Aorta (tissue), 5 donors: ENCODE measurements at regions not wholly inside any gene's neighbourhood (a gene's known extent, or its start where the extent isn't known, plus 50 kb on each side); places are given as distances from the start of the nearest gene placed in this dataset.

Source experiments
- ATAC-seq: fragments of 200-7000 bp; cut with Tn5 transposase; one replicate; pipeline ENCODE4 v1.9.1; 2022; ENCODE audit warnings: moderate library complexity; ENCODE audit not compliant: low FRiP score
- DNase-seq, 2 donors: peaks; one replicate each; pipeline ENCODE4 v3.0.0-alpha.2; 2020
- H3K27ac ChIP-seq, 2 donors: one replicate each; pipeline ENCODE4 v1.5.1; 2013; ENCODE audit warnings: low read length in 2 of 2, mild to moderate bottlenecking in 2 of 2, moderate library complexity in 2 of 2, control low read depth in 1 of 2, inconsistent platforms in 1 of 2, low read depth in 1 of 2
- H3K27me3 ChIP-seq, 2 donors: one replicate each; pipeline ENCODE4 v1.6.1; 2013; ENCODE audit warnings: control low read depth in 1 of 2, low read length in 1 of 2, mild to moderate bottlenecking in 1 of 2, moderate library complexity in 1 of 2; ENCODE audit not compliant: insufficient read depth in 2 of 2, control insufficient read depth in 1 of 2
- H3K36me3 ChIP-seq, 2 donors: one replicate each; pipeline ENCODE4 v1.6.1; 2013; ENCODE audit warnings: control low read depth in 1 of 2, low read length in 1 of 2, mild to moderate bottlenecking in 1 of 2; ENCODE audit not compliant: insufficient read depth in 2 of 2, control insufficient read depth in 1 of 2
- H3K4me1 ChIP-seq, 2 donors: one replicate each; pipeline ENCODE4 v1.6.1; 2013; ENCODE audit warnings: low read length in 2 of 2, control low read depth in 1 of 2, mild to moderate bottlenecking in 1 of 2, moderate library complexity in 1 of 2; ENCODE audit not compliant: insufficient read depth in 2 of 2, control insufficient read depth in 1 of 2
- H3K4me3 ChIP-seq, 2 donors: one replicate each; pipeline ENCODE4 v1.5.1; 2013; ENCODE audit warnings: low read length in 2 of 2, control low read depth in 1 of 2, mild to moderate bottlenecking in 1 of 2
- H3K9me3 ChIP-seq: one replicate; pipeline ENCODE4 v1.6.1; 2013; ENCODE audit warnings: mild to moderate bottlenecking, low read length; ENCODE audit not compliant: control insufficient read depth
- WGBS, 2 donors: extraction: QIAGEN DNeasy Blood & Tissue Kit; methylation state at CpG; one replicate each; pipeline ENCODE4 v1.1.7; 2013; 5-methylcytosine and 5-hydroxymethylcytosine counted together
- intact Hi-C, 2 donors: fragments of 100-400 bp; cut with DNase I; formaldehyde crosslinking; loops; one replicate each; pipeline versions ENCODE4 v1.14.2 to v1.15.0; 2022
- donor health status: healthy with polysubstance abuse.
- donor health status: Bipolar disorder and iron deficiency.
- donor health status: DM: no; HTN: no; CAD: no.
- donor health status: DM: no; HTN: no; CAD: no.
- donor health status: DM: yes; HTN: yes; CAD: no.

DNA sequence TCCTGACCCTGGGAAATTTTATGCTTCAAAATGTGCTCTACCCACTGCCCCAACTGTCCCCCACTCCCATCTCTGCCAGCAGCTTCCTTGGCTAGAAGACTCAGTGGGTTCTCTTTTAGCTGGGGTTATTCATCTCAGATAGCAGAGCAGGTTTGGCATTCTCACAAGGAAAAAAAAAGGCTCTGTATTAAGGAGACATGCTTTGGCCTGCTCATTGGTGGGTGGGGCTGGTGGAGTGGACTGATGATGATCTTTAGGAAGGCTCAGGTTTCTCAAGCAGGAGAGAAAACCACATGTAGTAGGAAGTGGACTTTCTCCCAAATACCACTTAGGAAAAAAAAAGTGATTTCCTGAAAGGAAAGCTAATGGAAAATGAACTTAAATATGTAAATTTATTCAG is 279.2 kb upstream of the ZNF462 start:
- H3K9me3 ChIP-seq: peaks cover 1% of the 10 kb centered on the region
- H3K27me3 ChIP-seq: no peaks in the 10 kb centered on the region
- intact Hi-C loops: no loop called here
- H3K4me1 ChIP-seq: no peaks in the 10 kb centered on the region
- ATAC-seq (no peak), DNase-seq (no peak)
- no peak overlapping the region for H3K4me3 ChIP-seq
- no peaks in the 10 kb centered on the region for H3K36me3 ChIP-seq
- H3K27ac ChIP-seq: no peak overlapping the region

DNA sequence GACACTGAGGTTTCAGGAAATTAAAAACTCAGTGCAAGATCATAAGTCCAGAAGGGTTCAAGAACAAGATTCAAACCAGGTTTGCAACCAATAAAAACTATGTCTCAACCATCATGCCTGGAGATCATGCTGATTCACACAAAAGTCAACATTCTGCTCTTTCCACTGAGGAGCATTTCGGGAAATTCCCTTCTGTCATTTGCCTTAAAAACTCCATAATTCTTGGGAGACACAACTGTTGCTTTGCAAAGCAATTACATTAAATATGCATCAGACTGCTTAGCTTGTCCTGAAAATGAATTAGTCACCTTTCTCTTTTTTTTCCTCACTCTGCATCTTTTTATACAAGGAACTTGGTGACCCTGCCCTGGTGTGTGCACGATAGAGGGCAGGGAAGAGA is 275.9 kb upstream of the ZNF462 start:
- DNase-seq (no peak), ATAC-seq (no peak)
- H3K4me3 ChIP-seq: no peak overlapping the region
- no peaks in the 10 kb centered on the region for H3K27me3 ChIP-seq
- intact Hi-C loops: no loop called here
- 40 to 65% methylated on average over 2 of the region's 2 CpGs for WGBS, 2 donors
- no peaks in the 10 kb centered on the region for H3K4me1 ChIP-seq
- no peak overlapping the region for H3K27ac ChIP-seq
- peaks cover 1% of the 10 kb centered on the region for H3K9me3 ChIP-seq
- H3K36me3 ChIP-seq: no peaks in the 10 kb centered on the region

GRCh38 chr9:106588626-106589025 is 274.3 kb upstream of the ZNF462 start:
- 33 to 40% methylated on average over 5 of the region's 5 CpGs for WGBS, 2 donors
- no peaks in the 10 kb centered on the region for H3K36me3 ChIP-seq
- H3K4me1 ChIP-seq: no peaks in the 10 kb centered on the region
- intact Hi-C loops: no loop called here
- H3K27me3 ChIP-seq: no peaks in the 10 kb centered on the region
- no peak overlapping the region for H3K4me3 ChIP-seq
- ATAC-seq (no peak), DNase-seq (no peak)
- H3K9me3 ChIP-seq: peaks cover 1% of the 10 kb centered on the region
- H3K27ac ChIP-seq: no peak overlapping the region

DNA sequence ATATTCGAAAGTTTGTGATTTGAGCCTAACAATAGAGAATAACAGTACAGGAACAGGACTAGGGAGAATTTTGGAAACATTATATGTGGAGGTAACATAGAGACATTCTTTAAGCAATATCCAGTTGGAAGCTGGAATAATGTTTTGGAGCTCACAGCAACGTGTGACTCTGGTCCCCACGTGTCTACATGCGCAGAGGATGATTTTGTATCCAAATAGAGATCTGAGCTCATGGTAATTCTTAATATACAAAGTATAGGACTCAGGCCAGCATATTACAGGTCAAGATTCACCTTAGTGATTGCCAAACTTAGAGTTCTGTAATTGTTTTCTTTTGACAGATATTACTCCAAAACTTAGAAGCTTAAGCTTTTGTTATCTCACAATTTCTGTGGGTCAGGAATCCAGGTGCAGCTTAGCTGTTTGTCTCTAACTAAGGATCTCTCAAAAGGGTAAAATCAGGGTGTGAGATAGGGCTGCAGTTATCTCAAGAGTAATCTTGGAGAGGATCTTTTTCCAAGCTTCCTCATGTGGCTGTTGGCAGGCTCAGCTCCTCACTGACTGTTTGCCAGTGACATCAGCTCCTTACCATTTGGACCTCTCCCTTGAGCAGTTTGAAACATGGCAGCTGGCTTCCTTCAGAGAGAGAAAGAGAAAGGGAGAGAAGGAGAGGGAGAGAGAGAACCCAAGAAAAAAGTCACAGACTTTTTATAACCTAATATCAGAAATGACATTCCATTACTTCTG is 272.0 kb upstream of the ZNF462 start:
- H3K9me3 ChIP-seq: no peaks in the 10 kb centered on the region
- no peak overlapping the region for H3K4me3 ChIP-seq
- no peaks in the 10 kb centered on the region for H3K36me3 ChIP-seq
- ATAC-seq (no peak), DNase-seq (no peak)
- 81 to 89% methylated on average over 4 of the region's 4 CpGs for WGBS, 2 donors
- no peaks in the 10 kb centered on the region for H3K4me1 ChIP-seq
- no peaks in the 10 kb centered on the region for H3K27me3 ChIP-seq
- H3K27ac ChIP-seq: no peak overlapping the region
- intact Hi-C loops: no loop called here

DNA sequence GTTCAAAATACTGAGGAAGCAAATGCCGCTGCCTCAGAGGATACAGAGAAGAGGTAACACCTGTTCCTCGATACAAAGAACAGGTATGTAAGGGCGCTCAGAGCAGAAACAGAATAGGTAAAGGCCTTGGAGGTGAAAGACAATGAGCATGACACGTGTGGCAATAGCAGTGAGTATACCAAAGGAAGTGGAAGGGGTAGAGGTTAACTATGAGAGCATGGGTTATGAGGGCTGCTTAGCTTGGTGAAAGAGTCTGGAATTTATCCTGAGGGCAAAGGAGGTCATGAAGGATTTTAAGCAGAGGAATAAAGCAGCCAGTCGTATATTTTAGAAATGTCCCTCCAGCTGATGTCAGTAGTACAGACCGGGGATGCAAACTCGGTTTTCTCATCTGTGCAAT is 269.8 kb upstream of the ZNF462 start:
- intact Hi-C loops: no loop called here
- WGBS, 2 donors: 60 to 71% methylated on average over 7 of the region's 7 CpGs
- no peak overlapping the region for H3K27ac ChIP-seq
- H3K4me3 ChIP-seq: no peak overlapping the region
- DNase-seq: no peak
- no peaks in the 10 kb centered on the region for H3K36me3 ChIP-seq
- no peaks in the 10 kb centered on the region for H3K9me3 ChIP-seq
- H3K4me1 ChIP-seq: no peaks in the 10 kb centered on the region
- H3K27me3 ChIP-seq: no peaks in the 10 kb centered on the region
- ATAC-seq: no peak

GRCh38 chr9:106596984-106597383 is 266.0 kb upstream of the ZNF462 start:
- Histone ChIP-seq H3K27ac (no peak overlapping the region), H3K36me3 (no peaks in the 10 kb centered on the region), H3K27me3 (no peaks in the 10 kb centered on the region), H3K4me3 (no peak overlapping the region), H3K9me3 (no peaks in the 10 kb centered on the region), H3K4me1 (no peaks in the 10 kb centered on the region)
- 62 to 71% methylated on average over 4 of the region's 4 CpGs for WGBS, 2 donors
- intact Hi-C loops: no loop called here
- ATAC-seq (no peak), DNase-seq (no peak)

DNA sequence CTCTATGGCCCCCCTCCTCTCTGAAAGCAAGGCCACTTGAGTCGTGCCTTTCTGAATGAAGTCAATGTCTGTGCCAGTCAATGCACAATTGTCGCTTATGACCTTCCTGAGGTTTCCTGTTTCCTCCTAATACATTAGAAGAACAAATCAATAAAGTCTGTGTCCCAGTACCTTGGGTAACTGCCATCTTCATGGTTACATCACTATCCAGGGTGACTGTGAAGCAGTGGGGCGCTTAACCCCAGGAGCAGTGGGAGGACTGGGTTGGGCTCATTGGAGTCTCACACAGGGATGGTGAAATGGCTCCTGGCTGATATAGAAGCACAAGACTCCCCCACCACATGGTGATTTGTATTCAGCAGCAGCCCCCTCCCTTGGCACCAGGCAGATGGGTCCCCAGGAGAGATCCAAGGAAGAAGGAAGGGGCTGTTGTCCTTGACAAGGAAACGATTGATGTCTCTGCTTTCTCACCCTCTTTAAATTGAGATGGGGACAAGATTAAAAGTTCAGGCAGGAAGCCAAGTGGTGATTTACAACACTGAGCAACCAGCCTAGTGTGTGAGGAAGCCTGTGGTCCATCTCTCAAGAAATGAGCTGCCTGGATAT is 261.9 kb upstream of the ZNF462 start:
- intact Hi-C loops: no loop called here
- ATAC-seq (no peak), DNase-seq (no peak)
- WGBS, 2 donors: 72 to 74% methylated on average over 4 of the region's 4 CpGs
- Histone ChIP-seq H3K27me3 (no peaks in the 10 kb centered on the region), H3K4me1 (no peaks in the 10 kb centered on the region), H3K4me3 (no peak overlapping the region), H3K9me3 (no peaks in the 10 kb centered on the region), H3K27ac (no peak overlapping the region), H3K36me3 (no peaks in the 10 kb centered on the region)

DNA sequence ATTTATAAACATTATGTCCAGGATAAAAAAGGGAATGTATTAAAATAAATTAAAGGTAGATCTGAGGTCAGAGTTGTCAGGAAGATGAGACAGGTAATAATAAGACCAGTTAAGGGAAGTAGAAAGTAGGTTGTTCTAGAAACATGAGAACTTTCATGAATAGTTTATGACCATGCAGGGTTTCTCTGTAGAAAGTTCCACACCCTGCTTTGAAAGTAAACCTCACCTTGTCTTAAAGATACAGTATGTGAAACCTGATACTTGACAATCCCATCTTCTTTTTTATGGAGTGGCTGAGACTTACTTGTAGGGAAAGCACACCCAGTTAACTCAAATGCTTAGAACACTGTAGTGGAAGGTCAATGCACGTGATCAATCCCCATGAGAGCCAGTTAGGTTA is 260.6 kb upstream of the ZNF462 start:
- H3K36me3 ChIP-seq: no peaks in the 10 kb centered on the region
- 59 to 65% methylated on average over 1 of the region's 1 CpG for WGBS, 2 donors
- intact Hi-C loops: no loop called here

GRCh38 chr9:106613250-106613737 is 249.7 kb upstream of the ZNF462 start:
- peaks cover 0 to 2% of the 10 kb centered on the region in 2 donors for H3K4me1 ChIP-seq
- intact Hi-C loops: no loop called here
- H3K9me3 ChIP-seq: no peaks in the 10 kb centered on the region
- ATAC-seq (no peak), DNase-seq (no peak)
- H3K27ac ChIP-seq: no peak overlapping the region
- H3K36me3 ChIP-seq: no peaks in the 10 kb centered on the region
- H3K27me3 ChIP-seq: no peaks in the 10 kb centered on the region
- WGBS, 2 donors: 53 to 59% methylated on average over 3 of the region's 3 CpGs
- H3K4me3 ChIP-seq: no peak overlapping the region

More for the DNA sequence above, 260.6 kb upstream of the ZNF462 start:
- no peak for ATAC-seq
- H3K9me3 ChIP-seq: no peaks in the 10 kb centered on the region
- H3K4me3 ChIP-seq: no peak overlapping the region
- no peak overlapping the region for H3K27ac ChIP-seq
- no peaks in the 10 kb centered on the region for H3K27me3 ChIP-seq
- H3K4me1 ChIP-seq: no peaks in the 10 kb centered on the region
- DNase-seq: no peak
